ENCODE measurements at regions not wholly inside any gene's neighbourhood (a gene's known extent, or its start where the extent isn't known, plus 50 kb on each side); places are given as distances from the start of the nearest gene placed in this dataset.

GRCh38 chr6:91443405-91443804 lies 856.5 kb upstream of the MAP3K7 start:
- no peak overlapping the region for H3K4me3 ChIP-seq (ENCODE audit: low read length)
- H3K79me2 ChIP-seq (replicated peaks; ENCODE audit: insufficient read depth, low read length), result no peaks in the 10 kb centered on the region
- H3K9me2 ChIP-seq (ENCODE audit: insufficient read depth, low read length), result no peaks in the 10 kb centered on the region
- H3F3A ChIP-seq (ENCODE audit: insufficient read depth, low read length, poor library complexity, severe bottlenecking), result no peaks in the 10 kb centered on the region
- no peaks in the 10 kb centered on the region for H4K20me1 ChIP-seq (ENCODE audit: insufficient read depth)
- H3K9ac ChIP-seq (ENCODE audit: low read length), result no peak overlapping the region
- TF ChIP-seq SMC3 (conservative IDR thresholded peaks at IDR 0.05; ENCODE audit: poor library complexity) (no peak), CTCF (IDR thresholded peaks at IDR 0.05; ENCODE audit: poor library complexity, severe bottlenecking) (no peak), POLR2AphosphoS5 (IDR thresholded peaks at IDR 0.05) (no peak)
- no peaks in the 10 kb centered on the region for H3K9me3 ChIP-seq (ENCODE audit: low read length)
- H2AFZ ChIP-seq (ENCODE audit: low read depth, low read length), result no peak overlapping the region
- H3K27me3 ChIP-seq (ENCODE audit: insufficient read depth, low read depth, low read length), result no peaks in the 10 kb centered on the region
- H3K27ac ChIP-seq (ENCODE audit: low read length), result no peak overlapping the region
- H3K36me3 ChIP-seq (ENCODE audit: insufficient read depth, low read length), result no peaks in the 10 kb centered on the region
- no peak overlapping the region for H3K4me2 ChIP-seq (ENCODE audit: low read length)

DNA sequence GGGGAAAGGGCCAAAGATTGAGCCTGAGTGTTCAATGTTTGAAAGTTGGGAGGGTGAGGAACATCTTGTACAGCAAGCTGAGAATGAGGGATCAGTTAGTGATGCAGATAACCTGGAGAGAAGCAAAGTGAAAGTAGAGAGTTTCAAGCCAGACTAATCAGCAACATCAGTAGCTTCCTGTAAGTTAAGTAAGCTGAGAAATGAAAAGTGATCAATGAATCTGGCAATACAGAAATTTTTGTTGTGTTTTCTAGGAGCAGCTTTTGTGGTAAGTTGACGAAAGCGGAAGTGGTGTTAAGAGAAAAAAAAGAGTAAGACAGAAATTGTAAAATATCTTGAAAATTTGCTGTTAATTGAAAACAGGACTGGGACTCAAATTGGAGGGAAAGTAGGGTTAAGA lies 855.5 kb upstream of the MAP3K7 start:
- Histone ChIP-seq H4K20me1 (ENCODE audit: insufficient read depth) (no peaks in the 10 kb centered on the region), H3K27me3 (ENCODE audit: insufficient read depth, low read depth, low read length) (no peaks in the 10 kb centered on the region)
- TF ChIP-seq, protein P1, sequence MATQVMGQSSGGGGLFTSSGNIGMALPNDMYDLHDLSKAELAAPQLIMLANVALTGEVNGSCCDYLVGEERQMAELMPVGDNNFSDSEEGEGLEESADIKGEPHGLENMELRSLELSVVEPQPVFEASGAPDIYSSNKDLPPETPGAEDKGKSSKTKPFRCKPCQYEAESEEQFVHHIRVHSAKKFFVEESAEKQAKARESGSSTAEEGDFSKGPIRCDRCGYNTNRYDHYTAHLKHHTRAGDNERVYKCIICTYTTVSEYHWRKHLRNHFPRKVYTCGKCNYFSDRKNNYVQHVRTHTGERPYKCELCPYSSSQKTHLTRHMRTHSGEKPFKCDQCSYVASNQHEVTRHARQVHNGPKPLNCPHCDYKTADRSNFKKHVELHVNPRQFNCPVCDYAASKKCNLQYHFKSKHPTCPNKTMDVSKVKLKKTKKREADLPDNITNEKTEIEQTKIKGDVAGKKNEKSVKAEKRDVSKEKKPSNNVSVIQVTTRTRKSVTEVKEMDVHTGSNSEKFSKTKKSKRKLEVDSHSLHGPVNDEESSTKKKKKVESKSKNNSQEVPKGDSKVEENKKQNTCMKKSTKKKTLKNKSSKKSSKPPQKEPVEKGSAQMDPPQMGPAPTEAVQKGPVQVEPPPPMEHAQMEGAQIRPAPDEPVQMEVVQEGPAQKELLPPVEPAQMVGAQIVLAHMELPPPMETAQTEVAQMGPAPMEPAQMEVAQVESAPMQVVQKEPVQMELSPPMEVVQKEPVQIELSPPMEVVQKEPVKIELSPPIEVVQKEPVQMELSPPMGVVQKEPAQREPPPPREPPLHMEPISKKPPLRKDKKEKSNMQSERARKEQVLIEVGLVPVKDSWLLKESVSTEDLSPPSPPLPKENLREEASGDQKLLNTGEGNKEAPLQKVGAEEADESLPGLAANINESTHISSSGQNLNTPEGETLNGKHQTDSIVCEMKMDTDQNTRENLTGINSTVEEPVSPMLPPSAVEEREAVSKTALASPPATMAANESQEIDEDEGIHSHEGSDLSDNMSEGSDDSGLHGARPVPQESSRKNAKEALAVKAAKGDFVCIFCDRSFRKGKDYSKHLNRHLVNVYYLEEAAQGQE (IDR thresholded peaks at IDR 0.05; ENCODE audit: borderline replicate concordance), result no peak
- TF ChIP-seq SMC3 (conservative IDR thresholded peaks at IDR 0.05; ENCODE audit: poor library complexity), result no peak
- no peak for TF ChIP-seq TAF1 (IDR thresholded peaks at IDR 0.05; ENCODE audit: low read depth)
- TF ChIP-seq MXI1 (conservative IDR thresholded peaks at IDR 0.05; ENCODE audit: poor library complexity, severe bottlenecking), result no peak
- no peak for TF ChIP-seq POLR2AphosphoS5 (IDR thresholded peaks at IDR 0.05)
- no peak for TF ChIP-seq CTCF (IDR thresholded peaks at IDR 0.05; ENCODE audit: poor library complexity, severe bottlenecking)
- no peak for TF ChIP-seq EP300 (conservative IDR thresholded peaks at IDR 0.05; ENCODE audit: poor library complexity, severe bottlenecking)
- no peak for TF ChIP-seq RAD21 (conservative IDR thresholded peaks at IDR 0.05)
- TF ChIP-seq EZH2 (IDR thresholded peaks at IDR 0.05; ENCODE audit: borderline replicate concordance, insufficient read depth, low read length, poor library complexity, severe bottlenecking), result no peak

More for the DNA sequence above, 855.5 kb upstream of the MAP3K7 start:
- Histone ChIP-seq H3K36me3 (ENCODE audit: insufficient read depth, low read length) (no peaks in the 10 kb centered on the region), H3K9me3 (ENCODE audit: low read length) (no peaks in the 10 kb centered on the region), H3K79me2 (replicated peaks; ENCODE audit: insufficient read depth, low read length) (no peaks in the 10 kb centered on the region), H2AFZ (ENCODE audit: low read depth, low read length) (no peak overlapping the region), H3K9ac (ENCODE audit: low read length) (no peak overlapping the region), H3F3A (ENCODE audit: insufficient read depth, low read length, poor library complexity, severe bottlenecking) (no peaks in the 10 kb centered on the region), H3K4me3 (ENCODE audit: low read length) (no peak overlapping the region), H3K9me2 (ENCODE audit: insufficient read depth, low read length) (no peaks in the 10 kb centered on the region), H3K4me2 (ENCODE audit: low read length) (no peak overlapping the region), H3K27ac (ENCODE audit: low read length) (no peak overlapping the region)
